ENCODE measurements at regions not wholly inside any gene's neighbourhood (a gene's known extent, or its start where the extent isn't known, plus 50 kb on each side); places are given as distances from the start of the nearest gene placed in this dataset.
"Not testable (repeated sequence)": the region's sequence is repeated elsewhere in the genome, so short reads cannot be mapped to it uniquely, and the experiment has no call there.

DNA sequence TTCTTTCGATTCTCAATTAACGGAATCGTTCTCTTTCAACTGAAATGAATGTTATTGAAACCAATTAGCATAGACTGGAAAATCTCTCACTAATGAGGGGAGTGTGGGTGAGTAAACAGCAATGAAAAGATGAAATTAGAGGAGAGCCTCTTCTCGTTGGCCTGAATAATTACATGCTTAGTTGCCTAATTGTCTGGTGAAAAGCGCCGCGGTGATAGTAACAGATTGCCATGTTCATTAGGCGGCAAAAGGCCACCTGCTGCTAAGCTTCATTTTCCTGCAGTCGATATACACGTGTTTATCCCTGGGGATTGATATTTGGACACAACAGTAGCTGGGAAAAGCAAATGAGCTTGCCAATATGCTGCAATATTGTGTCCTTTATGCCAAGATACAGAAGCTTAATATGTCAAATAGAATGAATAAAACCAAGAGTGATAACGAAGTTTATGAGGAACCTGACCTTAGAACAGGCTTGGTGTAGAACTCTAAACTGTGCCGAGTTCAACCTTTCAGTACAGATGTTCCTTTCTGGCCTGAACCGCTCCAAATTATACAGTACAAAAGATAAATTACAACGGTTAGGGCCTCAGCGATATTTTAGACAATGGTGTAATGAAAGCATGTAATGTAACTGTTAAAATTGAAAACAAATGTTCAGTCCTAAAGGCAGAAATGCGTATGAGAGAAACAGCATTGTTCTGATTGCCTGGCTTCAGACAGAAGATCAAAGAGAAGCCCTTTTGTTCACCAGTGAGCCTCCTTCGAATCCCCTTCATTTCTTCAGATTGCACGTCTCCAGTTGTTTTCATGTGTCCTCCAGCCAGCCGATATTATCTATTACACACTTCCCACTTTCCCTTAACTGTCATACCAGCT lies 185.2 kb downstream of the SHOX2 start:
- no peak for DNase-seq

DNA sequence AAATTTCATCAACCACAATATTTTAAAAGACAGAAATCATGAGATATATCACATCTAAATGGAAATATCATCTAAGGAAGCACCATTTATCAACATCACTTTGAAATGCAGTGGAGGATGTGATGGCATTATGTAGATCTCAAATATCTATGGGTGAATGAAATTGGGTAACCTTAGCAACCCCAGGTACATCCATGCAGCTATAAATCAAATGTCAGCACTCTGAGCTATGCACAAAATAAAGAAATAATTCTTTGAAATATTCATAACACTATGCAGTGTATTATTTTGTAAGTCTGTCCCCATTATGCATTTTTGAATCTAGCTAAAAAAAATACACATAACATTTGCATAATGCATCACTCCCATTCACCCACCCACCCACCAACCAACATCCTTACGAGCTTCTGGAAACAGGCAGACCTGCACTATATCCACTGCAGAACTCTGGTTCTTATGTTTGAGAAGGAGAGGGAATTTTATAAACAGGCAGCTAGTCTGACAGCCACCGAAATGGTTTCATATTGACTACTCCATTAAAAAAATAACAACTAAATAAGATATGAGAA lies 186.8 kb downstream of the SHOX2 start:
- DNase-seq, result no peak

DNA sequence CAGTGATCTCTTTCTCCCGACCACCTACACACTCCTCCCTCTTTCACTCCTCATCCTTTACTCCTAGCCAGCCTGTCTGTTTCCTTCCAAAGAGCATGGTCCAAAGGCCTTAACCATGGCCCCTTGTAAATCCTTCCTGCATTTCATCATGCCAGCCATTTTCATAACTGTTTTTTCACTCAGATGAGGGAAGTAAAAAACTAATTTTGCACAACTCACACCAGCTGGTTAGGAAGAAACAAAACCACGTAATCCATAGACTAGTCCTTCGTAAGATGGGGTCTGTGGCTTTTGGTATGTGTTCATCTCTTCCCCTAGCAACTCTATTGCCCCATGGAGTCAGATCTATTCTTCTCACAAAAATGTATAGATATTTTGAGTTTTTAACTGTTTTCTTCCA lies 187.8 kb downstream of the SHOX2 start:
- DNase-seq, result no peak

DNA sequence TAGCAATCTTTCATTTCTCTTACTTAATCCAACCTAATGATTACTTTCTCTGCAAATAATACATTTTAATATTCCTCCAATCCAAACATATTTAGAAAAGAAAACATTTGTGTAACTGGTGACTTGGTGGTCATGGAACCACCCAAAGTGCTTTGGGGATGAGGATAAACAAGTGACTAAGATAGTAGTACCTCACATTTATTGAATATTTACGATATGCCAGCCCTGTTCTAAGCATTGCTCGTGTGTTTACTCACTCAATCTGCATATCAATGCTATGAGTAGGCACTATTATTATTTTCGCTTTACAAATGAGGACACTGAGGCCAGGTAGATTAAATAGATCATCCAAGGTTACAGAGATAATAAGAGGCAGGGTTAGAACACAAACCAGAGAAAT lies 189.5 kb downstream of the SHOX2 start:
- DNase-seq, result no peak

DNA sequence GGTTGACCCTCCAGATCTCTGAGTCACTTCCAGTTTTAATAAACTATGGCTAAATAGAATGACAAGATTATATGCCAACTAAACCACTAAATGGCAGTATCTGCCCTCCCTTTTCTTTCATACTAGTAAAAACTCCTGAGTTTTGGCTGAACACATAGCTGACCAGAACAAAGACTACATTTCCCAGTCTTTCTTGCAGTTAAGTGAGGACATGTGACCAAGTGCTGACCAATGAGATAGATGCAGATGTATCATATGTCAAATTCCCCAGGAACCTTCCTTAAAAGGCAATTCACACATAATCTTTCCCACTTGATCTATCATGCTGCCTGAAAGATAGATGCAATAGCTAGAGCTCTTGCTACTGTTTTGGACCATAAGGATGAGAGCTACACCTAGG lies 191.3 kb downstream of the SHOX2 start:
- DNase-seq, result no peak

DNA sequence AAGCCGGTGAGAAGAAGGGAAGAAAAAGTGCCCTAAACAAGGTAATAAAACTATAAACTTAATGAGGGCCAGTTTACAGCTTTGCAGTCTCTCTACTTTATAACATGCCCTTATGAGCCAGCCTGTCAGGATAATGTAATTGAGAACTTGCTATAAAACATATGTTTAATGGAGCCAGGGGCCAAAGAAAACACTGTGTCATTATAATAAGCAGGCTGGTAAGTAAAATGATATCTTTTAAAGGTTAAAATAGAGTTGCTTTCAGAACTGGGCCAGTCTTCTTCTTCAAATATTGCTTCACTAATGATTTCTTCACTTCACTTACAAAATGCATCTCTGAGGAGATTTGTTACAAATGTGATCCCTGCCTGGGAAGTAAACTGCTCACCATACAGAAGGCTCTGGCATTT lies 192.5 kb downstream of the SHOX2 start:
- no peak for DNase-seq

DNA sequence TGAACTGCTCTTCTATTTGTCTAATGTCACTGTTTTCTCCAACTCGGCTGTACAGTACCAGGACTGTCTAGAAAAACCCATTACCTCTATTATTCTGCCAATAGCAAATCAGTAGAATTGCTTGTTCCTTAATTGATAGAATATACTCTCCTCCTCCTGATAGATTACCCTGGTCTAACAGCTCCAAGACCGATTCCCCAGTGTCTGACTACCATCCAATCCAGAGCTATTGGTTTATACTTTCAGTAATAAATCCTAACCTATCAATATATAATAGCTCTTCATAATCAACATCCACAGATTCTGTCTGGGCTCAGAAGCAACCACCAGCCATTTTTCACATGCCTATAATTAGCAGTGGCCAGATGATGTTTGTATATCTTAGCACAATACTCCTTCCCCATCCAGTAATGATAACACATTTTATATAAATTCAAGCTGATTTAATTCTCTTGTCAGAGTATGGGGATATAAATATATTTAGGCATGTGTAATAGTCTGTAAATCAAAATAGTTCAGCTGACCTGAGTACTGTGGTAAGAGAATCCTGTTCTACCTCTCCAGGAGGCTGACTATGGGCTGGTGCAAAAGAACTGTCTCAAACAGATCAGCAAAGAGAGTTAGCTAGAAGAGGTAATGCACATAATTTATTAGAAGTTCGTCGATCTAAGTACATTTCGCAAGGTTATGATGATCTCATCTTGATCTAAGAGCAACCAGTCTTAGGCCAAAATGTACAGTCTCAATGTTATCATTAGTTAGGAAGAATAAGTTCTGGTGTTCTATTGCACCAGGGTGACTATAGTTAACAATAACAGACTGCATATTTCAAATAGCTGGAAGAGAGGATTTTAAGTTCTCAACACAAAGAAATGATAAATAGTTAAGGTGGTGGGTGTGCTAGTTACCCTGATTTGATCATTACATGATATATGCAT lies 193.4 kb downstream of the SHOX2 start:
- no peak for DNase-seq

DNA sequence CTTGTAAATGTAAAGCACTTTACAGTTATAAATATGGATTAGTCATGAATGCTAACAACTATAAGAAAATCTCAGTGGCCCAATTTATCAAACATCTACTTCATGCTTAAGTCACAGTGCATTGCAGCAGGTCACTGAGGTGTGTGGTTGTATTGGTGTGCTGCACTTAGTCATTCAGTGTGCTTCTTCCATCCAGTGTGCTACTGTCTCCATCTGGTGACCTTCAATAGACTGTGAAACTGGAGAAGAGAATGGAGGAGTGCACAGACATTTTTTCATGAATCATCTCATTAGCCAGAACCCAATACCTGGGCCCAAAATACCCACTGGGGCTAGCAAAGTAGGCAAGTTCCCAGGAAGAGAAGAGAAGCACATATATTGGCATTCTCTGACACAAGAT lies 199.6 kb downstream of the SHOX2 start:
- no peak for DNase-seq

DNA sequence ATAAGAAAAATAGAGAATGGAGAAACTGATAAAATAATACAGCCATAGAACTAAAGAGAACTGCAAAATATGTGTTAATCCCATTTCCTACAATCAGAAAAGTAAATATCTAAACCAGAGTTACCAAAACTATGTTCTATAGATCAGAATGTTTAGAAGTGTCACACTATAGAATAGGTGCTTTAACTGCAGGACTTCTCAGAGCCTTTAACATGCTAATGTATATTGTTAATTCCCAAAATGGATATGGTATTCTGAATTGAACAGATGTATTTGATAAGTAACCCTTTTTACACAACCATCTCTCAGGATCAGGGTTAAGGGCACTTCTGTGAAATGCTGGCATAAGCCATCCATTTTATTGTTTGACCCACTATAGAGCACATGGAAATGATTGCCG lies 200.3 kb downstream of the SHOX2 start:
- no peak for DNase-seq

DNA sequence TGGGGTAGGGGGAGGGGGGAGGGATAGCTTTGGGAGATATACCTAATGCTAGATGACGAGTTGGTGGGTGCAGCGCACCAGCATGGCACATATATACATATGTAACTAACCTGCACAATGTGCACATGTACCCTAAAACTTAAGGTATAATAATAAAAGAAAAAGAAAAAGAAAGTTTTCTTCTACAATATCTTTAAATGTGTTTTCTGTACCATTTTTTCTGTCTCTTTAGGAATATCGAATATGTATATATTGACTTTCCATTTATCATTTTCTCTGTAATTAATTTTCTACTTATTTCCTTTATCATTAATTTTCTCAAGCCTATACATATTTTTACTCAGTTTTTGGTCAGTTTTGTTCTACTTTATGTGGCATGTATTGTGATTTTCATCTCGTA lies 203.5 kb downstream of the SHOX2 start:
- not testable (repeated sequence) for DNase-seq

DNA sequence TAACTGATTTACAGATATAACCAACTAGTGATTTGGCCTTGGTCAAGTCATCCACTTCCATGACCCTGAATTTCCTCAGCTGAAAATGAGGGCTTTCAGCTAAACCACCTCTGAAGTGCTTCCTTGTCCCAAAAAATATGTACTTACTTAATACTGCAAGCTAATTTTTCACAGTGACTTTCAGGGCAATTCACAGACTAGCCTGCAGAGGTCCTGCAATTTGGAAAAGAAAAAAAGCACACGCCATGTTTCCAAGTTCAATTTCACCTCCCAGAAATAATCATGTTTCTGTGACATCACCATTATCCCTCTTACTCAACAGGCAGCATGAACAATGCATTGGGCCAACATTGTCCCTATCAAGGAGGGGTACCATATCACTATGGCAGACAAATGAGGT lies 218.2 kb downstream of the SHOX2 start:
- no peak for DNase-seq

DNA sequence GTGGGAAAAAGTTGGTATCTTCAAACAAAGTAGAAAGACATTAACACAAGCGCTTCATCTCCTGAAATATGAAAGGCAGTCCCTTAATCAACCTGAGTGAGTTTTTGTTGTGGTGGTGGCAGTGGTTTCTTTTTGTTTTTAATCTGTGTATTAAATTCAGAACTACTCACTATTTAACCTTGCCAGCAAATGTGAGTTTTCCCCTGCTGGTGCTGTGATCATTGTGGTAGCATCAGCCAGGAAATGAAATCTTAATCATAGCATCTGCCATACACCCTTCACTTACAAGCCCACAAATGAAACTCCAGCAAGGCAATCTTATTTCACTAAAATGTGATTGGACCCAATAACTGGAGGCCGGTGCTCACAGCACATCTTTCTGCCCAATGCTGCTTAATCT lies 229.7 kb downstream of the SHOX2 start:
- DNase-seq, result no peak

DNA sequence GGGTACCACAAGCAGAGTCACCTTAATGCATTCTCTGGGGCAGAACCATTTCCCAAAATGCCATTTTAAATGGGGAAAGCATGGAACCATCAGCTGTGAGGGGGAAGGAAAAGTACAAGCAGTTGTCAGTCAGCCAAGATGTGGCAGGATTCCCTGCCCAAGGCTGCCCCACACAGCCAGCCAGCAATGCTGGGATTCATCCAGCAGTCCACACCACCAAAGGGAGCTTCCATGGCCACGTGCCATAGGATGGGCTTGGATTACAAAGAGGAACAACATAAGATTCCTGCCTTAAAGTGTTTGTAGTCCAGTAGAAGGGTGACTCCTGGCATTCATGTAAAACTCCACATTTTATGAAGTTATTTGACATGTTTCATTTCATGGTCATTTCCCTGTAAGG lies 233.3 kb downstream of the SHOX2 start:
- DNase-seq, result no peak

DNA sequence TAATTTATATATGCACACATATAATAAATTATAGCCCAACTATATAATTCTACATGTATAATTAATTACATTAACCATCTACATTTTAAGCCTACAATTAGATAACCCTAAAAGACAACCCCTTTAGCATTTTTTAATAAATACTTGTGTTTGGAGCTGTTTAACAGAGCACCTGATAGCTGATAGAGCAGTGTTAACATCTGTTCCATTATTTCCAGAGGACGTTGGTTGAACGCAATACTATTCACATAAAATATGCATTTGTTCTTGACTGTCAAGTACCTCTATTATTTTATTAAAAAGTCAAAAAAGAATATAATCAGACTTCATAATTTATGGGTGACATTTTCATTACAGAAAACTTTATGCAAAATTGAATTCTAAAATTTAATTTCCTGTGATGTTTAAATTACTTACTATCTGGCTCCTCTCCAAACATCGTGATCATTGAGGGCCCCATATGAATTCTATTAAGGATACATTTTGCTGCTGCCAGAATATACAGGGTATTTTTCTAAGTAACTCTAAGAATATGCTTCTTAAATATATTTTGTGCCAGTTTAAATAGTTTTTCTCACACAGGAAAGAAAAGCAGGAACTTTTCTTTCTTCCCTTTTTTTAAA lies 234.3 kb downstream of the SHOX2 start:
- DNase-seq, result no peak

DNA sequence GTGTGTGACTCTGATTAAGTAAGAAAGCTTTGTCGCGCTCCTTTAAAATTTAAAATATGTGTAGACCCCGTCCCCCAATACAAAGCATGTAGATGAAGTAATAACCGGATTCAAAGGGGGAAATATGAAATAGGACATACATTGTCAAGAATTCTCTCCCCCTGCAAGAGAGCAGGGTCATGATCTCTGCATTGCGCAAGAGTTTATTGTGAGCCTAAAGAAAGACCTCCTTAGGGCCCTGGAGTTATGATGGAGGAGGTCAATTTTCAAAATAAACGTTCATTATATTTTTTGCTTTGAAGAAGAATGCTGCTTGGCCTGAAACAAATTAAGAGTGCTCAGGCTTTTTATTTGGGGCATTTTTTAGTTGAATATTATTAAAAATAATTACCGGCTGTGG lies 235.0 kb downstream of the SHOX2 start:
- no peak for DNase-seq

DNA sequence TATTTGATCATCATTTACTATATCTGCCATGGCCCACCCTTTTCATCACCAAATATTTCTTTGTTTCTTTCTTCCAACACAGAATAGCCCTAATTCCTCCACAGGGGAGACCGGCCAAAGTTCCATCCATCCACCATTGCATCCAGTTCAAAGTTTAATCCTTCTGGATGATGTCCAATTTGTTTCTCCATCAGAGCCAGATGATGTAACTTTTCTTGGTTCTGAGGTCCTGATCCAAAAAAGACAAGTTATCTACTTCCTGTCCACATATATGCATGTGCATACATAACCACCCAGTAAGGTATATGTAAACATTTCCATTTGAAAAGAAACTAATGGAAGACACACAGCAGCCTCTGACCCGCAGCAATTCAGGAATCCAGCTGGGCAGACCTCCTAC lies 237.3 kb downstream of the SHOX2 start:
- DNase-seq, result no peak

DNA sequence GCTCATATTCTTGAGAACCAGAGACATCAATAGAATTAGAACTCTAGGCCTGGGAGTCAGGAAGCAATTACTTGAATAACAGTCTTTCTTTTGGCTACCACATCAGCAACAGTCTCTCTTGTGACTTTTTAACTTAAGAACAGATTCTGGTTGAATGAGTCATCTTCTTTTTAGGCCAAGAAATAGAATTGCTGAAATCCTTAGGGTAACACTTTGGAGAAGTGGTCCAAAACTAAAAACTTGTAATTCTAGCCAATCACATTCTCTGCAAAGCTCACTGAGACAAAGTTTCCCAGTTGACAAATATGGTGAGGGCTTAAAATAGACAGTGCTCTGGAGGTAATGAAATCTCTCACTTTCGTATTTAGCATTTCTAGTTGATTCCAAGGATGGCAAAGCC lies 238.0 kb downstream of the SHOX2 start:
- no peak for DNase-seq

DNA sequence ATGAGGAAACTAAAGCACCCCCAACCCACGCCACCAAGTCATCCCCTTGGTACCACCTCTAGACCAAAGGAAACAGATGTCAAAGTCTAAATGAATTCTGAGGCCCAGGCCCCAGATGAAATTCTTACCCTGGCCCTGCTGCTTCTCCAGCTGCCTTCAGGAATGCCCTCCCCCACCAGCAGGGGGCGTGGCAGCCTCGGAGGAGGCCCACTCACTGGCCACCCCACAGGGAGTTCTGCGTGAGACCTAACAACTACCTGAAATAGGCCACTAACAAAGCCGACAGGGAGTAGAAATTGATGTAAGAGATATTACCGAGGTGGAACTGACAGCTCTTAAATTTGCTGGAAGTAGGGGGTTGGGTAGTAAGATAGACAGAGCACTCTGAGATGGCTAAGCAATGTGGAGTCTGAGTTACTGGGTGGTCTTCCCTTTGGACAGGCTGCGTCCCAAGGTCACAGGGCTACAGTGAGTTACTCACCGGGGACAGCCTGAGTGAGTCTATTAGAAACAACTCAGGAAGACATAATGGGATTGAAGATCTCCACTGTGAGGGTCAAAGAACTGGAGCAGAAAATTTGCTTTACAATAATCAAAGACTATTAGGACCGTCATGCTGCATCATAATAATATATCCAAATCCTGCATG lies 240.7 kb downstream of the SHOX2 start:
- DNase-seq, result peak; percentile 11 to 32

DNA sequence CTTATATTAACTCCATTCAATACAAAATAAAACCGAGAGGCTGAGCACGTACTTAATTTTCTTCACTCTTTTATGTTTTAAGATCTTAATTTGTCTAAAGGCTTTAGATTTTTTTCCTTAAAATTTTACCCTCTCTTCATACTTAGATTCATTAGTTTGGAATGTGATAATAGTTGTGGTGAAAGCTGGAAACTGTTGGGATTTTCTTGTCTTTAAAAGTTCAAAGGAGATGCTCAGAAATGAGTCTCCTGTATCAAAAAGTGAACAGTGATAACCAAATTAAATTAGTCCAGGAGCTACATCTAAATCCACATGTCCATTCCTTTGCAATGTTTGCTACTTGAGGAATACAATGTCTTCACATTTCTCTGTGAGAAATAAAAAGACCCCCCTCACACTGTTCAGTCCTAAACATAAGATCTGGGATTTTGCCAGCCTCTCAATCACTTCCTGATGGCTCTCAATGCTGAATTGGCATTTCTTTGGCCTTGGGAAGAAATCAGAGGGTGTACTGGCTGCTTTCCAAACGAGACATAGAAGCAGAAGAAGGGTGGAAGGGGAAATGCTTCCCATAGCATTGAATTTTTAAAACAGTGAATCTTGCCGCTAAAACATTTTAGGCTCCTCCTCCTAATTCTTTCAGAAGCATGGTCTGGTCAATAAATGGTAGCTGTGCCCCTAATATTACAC lies 245.0 kb downstream of the SHOX2 start:
- DNase-seq, result no peak

DNA sequence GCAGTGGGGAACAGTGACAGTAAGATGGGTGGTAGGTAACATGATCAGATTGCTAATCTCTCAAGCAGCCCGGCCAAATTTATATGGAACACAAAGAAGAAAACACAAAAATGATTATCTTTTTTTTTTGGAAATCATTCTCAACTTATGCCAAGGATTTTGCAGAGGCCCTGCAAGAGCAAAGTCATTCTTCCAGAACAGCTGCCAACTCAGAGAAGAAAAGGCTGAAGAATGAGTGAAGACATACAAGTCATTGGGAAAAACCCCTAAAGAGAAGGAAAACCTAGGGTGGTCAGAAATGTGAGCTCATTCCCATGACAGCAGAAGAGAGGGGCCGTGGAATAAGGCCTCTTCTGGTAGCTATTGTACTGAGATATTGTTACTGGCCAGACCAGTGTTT lies 246.7 kb downstream of the SHOX2 start:
- no peak for DNase-seq

DNA sequence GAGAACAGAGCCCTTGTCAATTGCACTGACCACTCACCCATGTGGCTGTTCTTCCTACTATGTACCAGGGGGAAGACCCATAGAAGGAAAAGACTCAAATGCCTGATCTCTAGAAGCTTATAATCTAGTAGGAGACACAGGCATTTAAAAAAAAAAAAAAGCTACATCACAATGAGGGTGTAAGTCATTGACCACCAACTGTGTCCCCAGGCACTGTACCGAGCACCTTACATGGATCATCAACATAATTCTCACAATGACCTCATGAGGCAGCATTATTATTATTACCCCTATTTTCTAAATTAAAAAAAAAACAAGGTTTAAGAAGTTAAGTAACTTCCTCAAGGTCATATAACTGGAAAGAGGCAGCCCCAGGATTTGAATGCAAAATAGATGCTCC lies 247.4 kb downstream of the SHOX2 start:
- no peak for DNase-seq

DNA sequence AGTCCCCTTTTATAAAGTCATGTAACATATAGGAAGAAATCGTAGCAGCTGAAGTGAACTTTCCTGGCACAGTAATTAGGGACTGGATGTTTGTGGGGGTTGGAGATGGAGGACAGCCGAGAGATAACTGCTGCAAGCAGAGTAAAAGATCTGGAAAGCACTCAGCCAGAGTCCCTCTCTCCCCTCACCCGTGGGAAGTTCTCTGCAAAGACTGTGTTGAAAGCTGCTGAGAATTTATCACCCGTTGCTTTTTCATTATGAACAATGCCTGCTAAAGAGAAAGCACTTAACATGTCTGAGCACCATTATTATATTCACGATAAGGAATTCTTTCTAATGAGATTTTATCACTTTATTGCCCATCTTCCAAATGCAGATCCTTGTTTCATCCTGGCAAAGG lies 248.8 kb downstream of the SHOX2 start:
- DNase-seq, result no peak
